ENCODE measurements at regions not wholly inside any gene's neighbourhood (a gene's known extent, or its start where the extent isn't known, plus 50 kb on each side); places are given as distances from the start of the nearest gene placed in this dataset.

- DNase-seq = no peak
Observed at GRCh38 chr6:163965426-163966348, 551.2 kb downstream of the QKI start.

- no peak for DNase-seq
Observed at GRCh38 chr6:163964789-163965188, 550.3 kb downstream of the QKI start.

DNA sequence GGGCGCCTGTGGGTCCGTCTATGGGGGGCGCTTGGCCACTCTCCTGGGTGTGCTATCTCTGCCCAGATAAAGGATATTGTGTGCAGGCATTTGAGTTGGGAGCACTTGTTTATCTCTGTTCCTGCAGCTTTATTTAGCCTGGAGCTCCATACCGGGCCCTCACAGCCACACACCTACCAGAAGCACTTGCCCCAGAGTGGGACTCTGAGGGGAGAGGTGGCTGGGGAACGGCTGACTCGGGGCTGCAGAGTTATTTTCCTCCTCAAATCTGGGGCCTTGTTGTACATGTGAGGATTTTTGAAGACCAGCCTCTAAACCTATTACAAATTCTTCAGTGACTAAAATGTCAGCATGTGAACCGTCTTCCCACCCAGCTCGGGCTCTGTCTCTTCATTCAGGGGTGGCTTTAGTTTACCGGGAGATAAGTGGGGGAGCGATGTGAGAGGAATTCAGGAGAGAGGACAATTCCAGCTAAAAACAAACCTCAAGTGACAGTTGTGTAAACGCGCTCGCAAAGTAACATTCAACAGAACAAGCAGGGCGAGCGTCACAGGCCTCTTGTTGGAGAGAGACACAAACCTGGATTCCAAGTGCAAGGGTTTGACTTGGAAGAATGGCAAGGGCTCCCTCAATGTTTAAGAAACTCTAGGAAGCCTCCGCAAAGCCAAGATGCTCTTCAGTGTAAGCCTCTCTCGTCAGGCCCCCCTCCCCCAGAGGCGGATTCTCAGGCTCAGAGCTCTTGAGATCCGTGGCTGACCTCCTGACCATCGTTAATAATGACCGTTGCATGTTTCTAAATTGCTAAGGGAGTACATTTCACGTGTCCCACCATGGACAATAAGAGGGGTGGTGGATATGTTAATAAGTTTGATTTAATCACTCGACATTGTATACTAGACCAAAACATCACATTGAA, 548.9 kb downstream of the QKI start:
- no peak for DNase-seq

- no peak for DNase-seq
Observed at GRCh38 chr6:163962627-163963117, 548.2 kb downstream of the QKI start.

GRCh38 chr6:163960128-163960527, 545.6 kb downstream of the QKI start:
- no peak for DNase-seq

DNA sequence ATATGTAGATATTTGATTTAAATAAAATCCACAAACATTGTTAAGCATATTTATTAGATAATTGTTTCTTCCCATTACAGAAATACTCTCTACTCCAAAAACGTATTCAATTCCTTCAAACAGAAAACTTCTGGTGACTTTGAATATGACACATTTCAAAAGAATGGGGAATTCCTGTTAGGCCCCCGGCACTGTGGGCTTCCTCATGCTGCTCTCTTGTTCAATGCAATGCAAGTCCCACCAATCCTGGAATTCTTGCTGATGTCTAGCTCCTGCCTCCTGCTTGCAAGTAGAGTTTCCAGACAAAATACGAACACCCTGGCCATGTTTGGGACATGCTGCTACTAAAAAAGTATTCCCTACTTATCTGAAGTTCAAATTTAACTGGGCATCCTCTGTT, 544.1 kb downstream of the QKI start:
- no peak for DNase-seq

DNA sequence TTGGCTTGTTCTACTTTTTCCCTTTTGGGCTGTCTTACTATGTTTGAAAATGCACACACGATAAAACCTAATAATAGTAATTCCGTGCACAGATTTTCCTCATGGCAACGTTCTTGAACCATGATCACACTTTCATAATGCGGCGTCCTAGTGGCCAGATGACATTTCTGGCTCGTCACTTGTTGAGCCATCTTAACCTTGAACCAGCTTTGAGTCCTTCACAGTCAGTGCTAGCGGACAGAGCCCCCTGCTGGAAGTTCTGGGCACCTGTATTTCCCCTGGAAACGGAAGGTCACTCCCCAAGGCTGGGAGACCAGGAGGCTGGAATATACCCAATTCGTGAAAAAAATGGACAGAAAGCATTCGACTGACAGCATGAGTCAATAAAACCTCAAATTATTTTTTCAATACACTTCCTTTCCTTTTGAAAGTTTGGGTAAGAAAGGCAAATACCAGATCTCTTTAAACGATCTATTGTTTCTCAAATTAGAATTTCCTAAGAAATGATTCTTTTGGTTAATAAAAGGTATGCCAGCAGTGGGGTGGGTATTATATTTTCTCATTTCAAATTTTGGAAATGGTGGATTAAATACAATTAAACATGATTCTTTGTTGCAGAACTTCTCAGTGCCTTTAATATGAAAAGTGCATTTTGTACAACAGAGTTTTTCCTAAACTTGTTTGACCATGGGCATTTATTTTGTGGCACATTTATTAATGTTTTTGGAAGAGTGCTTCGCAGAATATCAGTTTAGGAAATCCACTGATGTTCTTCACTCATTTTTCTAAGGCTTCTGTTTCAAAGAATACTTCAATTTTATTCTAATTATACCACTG, 542.3 kb downstream of the QKI start:
- peak; percentile 32 for DNase-seq

GRCh38 chr6:163955756-163956155, 541.2 kb downstream of the QKI start:
- DNase-seq = no peak

GRCh38 chr6:163955096-163955495, 540.6 kb downstream of the QKI start:
- no peak for DNase-seq

DNA sequence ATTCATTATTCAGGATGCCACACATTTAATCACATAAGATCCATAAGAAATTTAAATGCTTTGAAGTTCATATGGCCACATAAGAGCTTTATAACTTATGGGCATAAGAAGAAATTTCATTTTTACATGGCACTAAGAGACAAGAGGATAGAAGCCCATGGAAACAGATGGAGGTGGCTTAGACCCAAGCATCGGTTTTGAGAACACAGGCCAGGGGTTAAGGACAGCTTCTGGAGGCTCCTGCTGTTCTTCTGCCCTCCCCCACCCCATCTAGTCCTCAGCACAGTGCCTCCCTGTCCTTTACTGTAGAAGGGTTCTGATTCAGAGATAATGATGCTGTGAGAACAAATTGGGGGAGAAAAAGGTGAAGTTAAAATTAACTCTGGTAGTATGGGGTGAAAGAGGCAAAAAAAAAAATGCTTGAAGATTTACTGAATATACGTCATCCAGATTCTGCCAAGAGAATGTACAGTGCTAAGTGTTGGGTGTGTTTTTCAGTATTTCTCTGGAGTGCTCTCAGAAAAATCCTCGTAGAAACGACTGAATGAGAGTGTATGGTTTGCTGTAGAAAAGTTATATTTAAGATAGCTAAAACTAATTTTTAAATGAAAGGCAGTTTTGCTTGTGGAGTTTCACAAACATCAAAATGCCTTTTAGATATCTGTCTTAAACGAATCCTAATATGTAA, 539.7 kb downstream of the QKI start:
- DNase-seq = no peak

- DNase-seq = no peak
Observed at GRCh38 chr6:163952005-163952404, 537.5 kb downstream of the QKI start.

DNA sequence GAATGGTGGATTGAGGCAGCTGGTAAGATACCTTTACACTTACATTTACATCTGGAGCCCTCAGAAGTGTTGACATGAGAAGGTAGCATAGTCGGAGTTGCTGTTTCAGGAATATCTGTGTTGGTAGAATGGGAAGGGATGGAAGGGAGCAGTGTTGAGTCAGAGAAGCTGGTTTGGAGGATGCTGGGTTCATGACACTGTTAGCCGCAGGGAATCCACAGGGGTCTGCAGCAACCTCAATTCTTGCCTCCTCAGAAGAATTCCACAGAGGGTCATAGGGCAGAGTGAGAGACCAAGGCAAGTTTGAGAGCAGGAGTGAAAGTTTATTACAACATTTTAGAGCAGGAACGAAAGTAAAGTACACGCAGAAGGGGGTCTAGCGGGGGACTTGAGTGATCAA, 536.8 kb downstream of the QKI start:
- DNase-seq = no peak

DNA sequence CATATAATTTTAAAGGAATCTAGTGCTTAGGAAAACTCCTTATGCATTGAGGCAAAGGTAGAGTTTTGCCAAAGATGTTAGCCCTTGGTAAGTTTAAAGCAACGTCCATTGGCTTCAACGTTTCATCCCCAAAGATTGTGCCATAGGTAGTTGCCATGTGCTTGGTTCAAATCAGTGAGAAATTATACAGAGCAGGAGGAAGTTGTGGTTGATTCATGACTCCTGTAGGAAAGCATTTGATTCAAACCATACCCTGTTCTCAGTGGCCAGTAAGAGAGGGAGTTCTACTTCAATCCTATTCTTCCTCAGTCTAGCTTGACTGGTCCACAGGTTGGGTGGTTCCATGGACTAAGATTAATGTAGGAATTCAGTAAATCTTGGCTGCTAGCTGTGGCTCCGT, 535.6 kb downstream of the QKI start:
- no peak for DNase-seq

DNA sequence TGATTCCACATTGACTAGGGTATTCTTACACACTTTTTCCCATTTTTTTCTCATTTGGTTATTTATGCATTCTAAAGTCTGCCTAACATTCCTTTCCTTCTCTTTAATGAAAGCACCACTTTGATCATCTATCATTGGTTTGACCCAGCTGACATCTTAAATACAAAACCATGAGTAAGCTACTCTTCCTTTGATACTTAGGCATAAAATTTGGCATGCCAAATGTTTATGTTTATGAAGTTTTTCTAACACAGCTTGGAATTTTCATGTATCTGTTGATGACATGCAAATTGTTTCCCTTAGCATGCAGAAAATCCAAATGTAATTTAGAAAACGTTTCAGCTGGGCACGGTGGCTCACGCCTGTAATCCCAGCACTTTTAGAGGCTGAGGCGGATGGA, 534.9 kb downstream of the QKI start:
- DNase-seq = no peak

DNA sequence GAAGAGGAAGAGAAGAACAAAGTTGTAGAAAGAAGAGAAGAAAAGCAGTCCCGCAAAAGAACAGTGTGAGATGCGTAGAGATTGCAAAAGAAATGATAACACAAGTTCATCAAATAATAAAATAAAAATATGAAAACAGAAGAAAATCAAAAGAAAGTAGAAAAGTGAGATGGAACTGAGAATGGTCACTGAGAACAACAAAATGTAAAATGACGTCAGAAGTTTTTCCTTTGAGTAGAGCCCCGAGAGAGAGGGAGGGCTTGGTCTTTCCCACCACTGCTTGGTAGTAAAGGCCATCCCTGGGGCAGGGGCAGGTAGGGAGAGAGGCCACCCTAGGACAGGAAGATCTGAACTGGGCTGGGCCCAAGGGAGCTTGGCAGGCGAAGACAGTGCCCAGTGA, 533.7 kb downstream of the QKI start:
- DNase-seq = no peak

DNA sequence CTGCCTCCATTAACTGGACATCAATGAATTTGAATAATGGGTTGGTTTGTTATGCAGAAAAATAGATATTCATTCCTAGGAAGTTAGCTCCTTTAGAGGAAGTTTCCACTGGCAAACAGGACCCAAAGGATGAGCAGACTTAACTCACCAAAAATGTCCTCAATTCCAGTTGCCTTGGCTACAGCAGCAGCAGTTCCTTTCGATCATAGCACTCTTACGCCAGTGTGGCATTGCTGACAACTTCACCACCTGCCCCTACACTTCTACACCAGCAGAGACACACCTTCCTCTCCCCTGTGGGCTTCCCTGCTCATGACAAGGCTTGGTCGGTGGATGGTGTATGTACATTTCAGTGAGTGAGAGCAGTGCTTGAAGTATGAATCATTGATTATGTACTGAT, 532.8 kb downstream of the QKI start:
- DNase-seq = no peak

GRCh38 chr6:163946437-163946836, 531.9 kb downstream of the QKI start:
- DNase-seq = no peak

DNA sequence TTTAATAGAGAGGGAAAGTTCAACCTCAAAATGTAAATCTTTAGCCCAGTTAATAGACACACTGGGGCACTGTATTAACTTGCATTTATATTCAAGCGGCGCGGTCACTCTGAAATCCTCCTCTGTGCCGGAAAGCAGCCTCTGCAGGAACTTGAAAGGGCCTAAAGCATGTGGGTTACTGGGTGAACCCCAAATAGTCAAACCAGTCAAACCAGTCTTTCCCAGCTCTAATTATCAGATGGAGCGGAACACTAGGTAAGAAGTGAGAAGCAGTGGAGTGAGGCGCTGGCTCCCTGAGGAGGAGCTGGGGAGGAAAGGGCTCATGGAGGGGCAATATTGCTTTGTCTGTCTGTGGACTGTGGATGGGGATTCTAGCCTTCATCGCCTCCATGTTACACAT, 531.3 kb downstream of the QKI start:
- no peak for DNase-seq

DNA sequence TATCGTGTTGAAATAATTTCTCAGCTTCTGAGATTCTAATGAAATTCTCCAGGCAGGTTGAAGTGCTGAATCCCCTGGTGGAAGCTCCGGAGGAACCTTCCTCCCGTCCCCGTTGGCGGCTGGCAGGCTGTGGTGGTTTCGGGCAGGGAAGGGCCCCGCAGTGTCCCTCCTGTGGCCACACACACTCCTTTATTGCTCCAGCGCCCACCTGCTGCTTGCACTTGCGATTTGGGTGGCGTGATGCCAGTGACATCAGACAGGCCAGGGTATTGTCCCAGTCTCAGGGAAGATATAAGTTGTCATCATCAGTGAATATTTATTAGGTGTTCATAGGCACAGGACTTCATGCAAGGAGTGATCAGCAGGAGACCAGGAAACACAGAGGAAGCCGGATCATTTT, 530.4 kb downstream of the QKI start:
- no peak for DNase-seq

DNA sequence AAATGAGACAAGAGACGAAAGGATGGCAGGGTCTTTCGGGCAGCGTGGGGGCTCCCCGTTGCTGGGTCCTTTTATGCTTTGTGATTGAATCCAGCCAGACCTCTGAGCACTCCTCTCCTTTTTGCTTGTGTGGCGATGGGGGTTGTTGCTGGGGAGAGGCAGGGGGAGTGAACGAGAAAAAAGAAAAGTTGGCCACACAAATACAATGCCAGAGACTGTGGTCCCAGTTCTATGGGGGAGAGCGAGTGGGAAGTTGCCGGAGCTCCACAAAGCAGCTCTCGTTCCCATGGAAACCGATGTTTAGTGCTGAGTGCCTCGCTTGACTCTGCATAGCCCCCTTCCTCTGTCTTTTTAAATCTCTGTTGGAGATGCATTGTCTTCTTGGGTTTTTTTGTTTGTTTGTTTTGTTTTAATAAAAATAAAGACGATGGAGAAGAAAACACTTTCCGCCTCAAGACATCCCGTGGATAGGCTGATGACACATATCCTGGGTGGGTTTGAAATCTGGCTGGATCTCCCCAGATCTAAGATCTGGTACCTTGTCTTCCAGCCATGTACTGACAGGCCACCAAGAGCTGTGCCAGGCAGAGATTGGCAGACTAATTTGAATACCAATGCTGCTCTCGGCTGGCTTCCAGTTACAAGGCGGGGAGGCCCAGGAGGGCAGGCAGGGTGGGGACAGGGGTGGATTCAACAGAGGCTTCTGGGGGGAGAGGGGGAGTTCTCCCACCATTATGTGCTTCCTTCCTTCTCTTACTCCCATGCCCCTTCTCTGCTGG, 529.3 kb downstream of the QKI start:
- DNase-seq = no peak

DNA sequence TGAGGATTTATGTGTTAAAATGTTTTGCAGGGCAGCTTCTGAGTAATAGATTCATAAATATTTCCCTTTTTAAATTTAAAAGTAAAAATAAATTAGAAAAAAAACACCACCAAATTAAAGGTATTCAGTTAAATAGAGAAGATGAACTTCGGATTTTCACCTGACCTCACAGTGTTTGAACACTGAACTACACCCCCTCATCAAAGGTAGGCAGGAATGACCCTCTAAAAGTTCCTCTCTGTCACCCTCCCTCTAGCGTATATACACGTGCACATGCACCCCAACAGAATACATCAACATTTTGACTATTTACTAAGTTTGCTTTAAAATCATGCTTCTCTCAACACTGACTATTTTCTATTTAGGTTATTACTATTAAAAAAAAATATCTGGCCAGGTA, 528.3 kb downstream of the QKI start:
- no peak for DNase-seq

Measured in T-helper 9 cell (primary cell).